ENCODE measurements at regions not wholly inside any gene's neighbourhood (a gene's known extent, or its start where the extent isn't known, plus 50 kb on each side); places are given as distances from the start of the nearest gene placed in this dataset.

- H3K36me3 ChIP-seq: no peaks in the 10 kb centered on the region
- no peak overlapping the region for H3K4me3 ChIP-seq
- no peak for TF ChIP-seq CTCF (IDR thresholded peaks at IDR 0.05)
- no peak for DNase-seq
- intact Hi-C loops (cut with DNase I): no loop called here
- no peaks in the 10 kb centered on the region for H3K9me3 ChIP-seq
- H3K27me3 ChIP-seq: no peaks in the 10 kb centered on the region
- ATAC-seq: no peak
- no peaks in the 10 kb centered on the region for H3K4me1 ChIP-seq
- no peak overlapping the region for H3K27ac ChIP-seq
These were observed 206.6 kb downstream of the NCK2 start for GRCh38 chr2:105951384-105951694.

GRCh38 chr2:105950521-105951383 lies 206.0 kb downstream of the NCK2 start:
- H3K9me3 ChIP-seq: no peaks in the 10 kb centered on the region
- no peak for TF ChIP-seq CTCF (IDR thresholded peaks at IDR 0.05)
- intact Hi-C loops (cut with DNase I): no loop called here

GRCh38 chr2:105943977-105944376 lies 199.3 kb downstream of the NCK2 start:
- Histone ChIP-seq H3K27ac (no peak overlapping the region), H3K4me1 (no peaks in the 10 kb centered on the region), H3K36me3 (no peaks in the 10 kb centered on the region), H3K4me3 (no peak overlapping the region), H3K27me3 (no peaks in the 10 kb centered on the region), H3K9me3 (no peaks in the 10 kb centered on the region)
- ATAC-seq (no peak), DNase-seq (no peak)
- no peak for TF ChIP-seq CTCF (IDR thresholded peaks at IDR 0.05)
- intact Hi-C loops (cut with DNase I): no loop called here

More at GRCh38 chr2:105950521-105951383, 206.0 kb downstream of the NCK2 start:
- DNase-seq (no peak), ATAC-seq (no peak)
- Histone ChIP-seq H3K4me3 (no peak overlapping the region), H3K4me1 (no peaks in the 10 kb centered on the region), H3K36me3 (no peaks in the 10 kb centered on the region), H3K27me3 (no peaks in the 10 kb centered on the region), H3K27ac (no peak overlapping the region)
